Activated B cell treated with CpG ODN at 0.5 μM for 24 hours (primary cell): ENCODE measurements at regions not wholly inside any gene's neighbourhood (a gene's known extent, or its start where the extent isn't known, plus 50 kb on each side); places are given as distances from the start of the nearest gene placed in this dataset.
"Not testable (repeated sequence)": the region's sequence is repeated elsewhere in the genome, so short reads cannot be mapped to it uniquely, and the experiment has no call there.

Experiments used
- ATAC-seq: fragments of 200-7000 bp; cut with Tn5 transposase; one replicate; pipeline ENCODE4 v1.10.0; 2021; ENCODE audit warnings: low read depth, mild to moderate bottlenecking, moderate library complexity
- CTCF ChIA-PET: fragments of 350-600 bp; sonication (Branson Sonifier 250); formaldehyde crosslinking; loops from one replicate; lab custom pipeline; 2021; ENCODE audit warnings: antibody characterized with exemption; lab: Charles Lee
- POLR2A ChIA-PET: fragments of 350-600 bp; sonication (Branson Sonifier 250); formaldehyde crosslinking; loops from one replicate; lab custom pipeline; 2021; ENCODE audit warnings: antibody characterized with exemption; lab: Charles Lee
- DNase-seq: peaks from one replicate; pipeline ENCODE4 v3.0.0; 2022
- H3K27ac Mint-ChIP-seq: one replicate; pipeline ENCODE4 v1.8.0; 2020; ENCODE audit warnings: mixed read lengths
- H3K27me3 Mint-ChIP-seq: one replicate; pipeline ENCODE4 v1.8.0; 2021; ENCODE audit warnings: mixed read lengths
- H3K36me3 Mint-ChIP-seq: one replicate; pipeline ENCODE4 v1.8.0; 2021; ENCODE audit warnings: low read depth, mixed read lengths
- H3K4me1 Mint-ChIP-seq: one replicate; pipeline ENCODE4 v1.8.0; 2021; ENCODE audit warnings: mixed read lengths
- H3K4me3 Mint-ChIP-seq: one replicate; pipeline ENCODE4 v1.8.0; 2020; ENCODE audit warnings: mild to moderate bottlenecking, mixed read lengths
- H3K9me3 Mint-ChIP-seq: one replicate; pipeline ENCODE4 v1.8.0; 2020; ENCODE audit warnings: mixed read lengths
- CTCF ChIP-seq: fragments of 200-600 bp; IDR thresholded peaks from one replicate; pipeline ENCODE4 v1.8.0; 2022; ENCODE audit warnings: antibody characterized with exemption, mild to moderate bottlenecking
- intact Hi-C: fragments of 100-400 bp; cut with micrococcal nuclease; formaldehyde crosslinking; loops from one replicate; pipeline ENCODE4 v1.15.1; 2024

DNA sequence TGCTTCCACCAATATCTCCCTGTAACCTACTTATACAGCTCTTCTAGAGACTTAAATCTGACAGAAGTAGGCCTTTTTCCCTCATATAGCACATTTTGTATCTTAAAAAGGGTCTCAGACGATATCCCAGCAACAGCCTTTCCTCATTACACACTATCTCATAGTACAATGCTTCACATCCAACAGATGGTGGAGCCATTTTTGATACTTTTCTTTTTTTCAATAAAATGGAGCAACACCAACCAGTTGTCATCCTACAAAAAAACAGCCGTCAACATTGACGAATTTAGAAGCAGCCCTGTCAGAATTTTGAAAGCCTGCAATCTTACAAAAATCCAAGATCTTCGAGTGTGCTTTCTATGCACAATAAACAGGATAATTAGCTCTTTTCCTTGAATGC is 145.9 kb upstream of the NEBL start:
- TF ChIP-seq CTCF, result no peak
- Mint-ChIP-seq H3K4me1 (no peaks in the 10 kb centered on the region), H3K36me3 (no peaks in the 10 kb centered on the region), H3K9me3 (peaks cover 4% of the 10 kb centered on the region), H3K27ac (no peak overlapping the region), H3K4me3 (no peak overlapping the region), H3K27me3 (no peaks in the 10 kb centered on the region)
- DNase-seq, result no peak
- CTCF ChIA-PET, result no interaction called here
- ATAC-seq, result no peak
- intact Hi-C loops, result no loop called here
- POLR2A ChIA-PET, result no interaction called here

- no peaks in the 10 kb centered on the region for H3K4me1 Mint-ChIP-seq
- H3K27ac Mint-ChIP-seq, result no peak overlapping the region
- no peak for ATAC-seq
- ChIA-PET CTCF (no interaction called here), POLR2A (no interaction called here)
- no peak for TF ChIP-seq CTCF
- peaks cover 4% of the 10 kb centered on the region for H3K9me3 Mint-ChIP-seq
- no peaks in the 10 kb centered on the region for H3K27me3 Mint-ChIP-seq
- H3K36me3 Mint-ChIP-seq, result no peaks in the 10 kb centered on the region
- DNase-seq, result no peak
- H3K4me3 Mint-ChIP-seq, result no peak overlapping the region
- intact Hi-C loops, result no loop called here
Measured at GRCh38 chr10:21042536-21042935, 145.4 kb upstream of the NEBL start.

DNA sequence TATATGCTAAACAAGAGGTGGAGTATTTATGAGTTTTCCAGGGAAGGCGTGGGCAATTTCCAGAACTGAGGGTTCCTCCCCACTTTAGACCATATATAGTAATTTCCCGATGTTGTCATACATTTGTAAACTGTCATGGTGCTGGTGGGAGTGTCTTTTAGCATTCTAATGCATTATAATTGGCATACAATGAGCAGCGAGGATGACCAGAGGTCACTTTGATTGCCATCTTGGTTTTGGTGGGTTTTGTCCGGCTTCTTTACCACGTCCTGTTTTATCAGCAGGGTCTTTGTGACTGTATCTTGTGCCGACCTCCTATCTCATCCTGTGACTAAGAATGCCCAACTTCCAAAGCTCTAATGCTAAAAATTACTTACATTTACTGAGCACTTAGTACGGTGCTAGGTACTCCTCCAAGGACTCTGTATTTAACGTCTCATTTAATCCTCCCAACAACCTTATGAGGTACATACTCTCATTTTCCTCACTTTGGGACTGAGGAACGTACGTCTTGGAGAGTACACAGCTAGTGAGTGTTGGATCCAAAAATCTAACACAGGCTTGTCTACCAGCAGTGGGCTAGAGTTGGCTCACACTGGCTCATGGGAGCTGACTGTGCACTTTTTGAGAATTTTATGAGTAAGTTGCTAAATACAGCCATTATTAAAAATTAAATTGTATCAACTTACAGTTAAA is 144.8 kb upstream of the NEBL start:
- Mint-ChIP-seq H3K27me3 (no peaks in the 10 kb centered on the region), H3K4me3 (no peak overlapping the region), H3K9me3 (peaks cover 4% of the 10 kb centered on the region), H3K27ac (no peak overlapping the region), H3K36me3 (no peaks in the 10 kb centered on the region), H3K4me1 (no peaks in the 10 kb centered on the region)
- intact Hi-C loops, result no loop called here
- POLR2A ChIA-PET, result no interaction called here
- CTCF ChIA-PET, result no interaction called here
- TF ChIP-seq CTCF, result no peak
- DNase-seq, result no peak
- ATAC-seq, result no peak

DNA sequence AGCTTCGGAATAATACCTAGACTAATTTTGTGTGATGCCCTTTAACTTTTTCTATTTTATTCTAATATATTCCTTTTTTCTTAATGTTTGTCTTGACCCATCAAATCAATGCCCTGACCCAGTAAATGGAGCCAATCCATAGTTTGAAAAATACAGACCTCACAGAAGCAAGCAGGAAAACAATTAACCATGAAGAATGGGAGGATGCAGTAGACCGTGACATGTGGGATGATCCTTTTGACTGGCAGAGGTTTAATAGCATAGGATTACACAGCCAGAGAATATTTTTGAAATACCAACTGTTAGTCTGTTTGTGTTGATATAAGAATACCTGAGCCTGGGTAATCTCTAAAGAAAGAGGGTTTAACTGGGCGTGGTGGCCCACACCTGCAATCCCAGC is 142.6 kb upstream of the NEBL start:
- ATAC-seq (no peak), DNase-seq (no peak)
- POLR2A ChIA-PET, result no interaction called here
- intact Hi-C loops, result no loop called here
- TF ChIP-seq CTCF, result no peak
- H3K4me3 Mint-ChIP-seq, result no peak overlapping the region
- no peaks in the 10 kb centered on the region for H3K36me3 Mint-ChIP-seq
- H3K27me3 Mint-ChIP-seq, result no peaks in the 10 kb centered on the region
- no peaks in the 10 kb centered on the region for H3K4me1 Mint-ChIP-seq
- H3K27ac Mint-ChIP-seq, result no peak overlapping the region
- peaks cover 4% of the 10 kb centered on the region for H3K9me3 Mint-ChIP-seq
- CTCF ChIA-PET, result no interaction called here

DNA sequence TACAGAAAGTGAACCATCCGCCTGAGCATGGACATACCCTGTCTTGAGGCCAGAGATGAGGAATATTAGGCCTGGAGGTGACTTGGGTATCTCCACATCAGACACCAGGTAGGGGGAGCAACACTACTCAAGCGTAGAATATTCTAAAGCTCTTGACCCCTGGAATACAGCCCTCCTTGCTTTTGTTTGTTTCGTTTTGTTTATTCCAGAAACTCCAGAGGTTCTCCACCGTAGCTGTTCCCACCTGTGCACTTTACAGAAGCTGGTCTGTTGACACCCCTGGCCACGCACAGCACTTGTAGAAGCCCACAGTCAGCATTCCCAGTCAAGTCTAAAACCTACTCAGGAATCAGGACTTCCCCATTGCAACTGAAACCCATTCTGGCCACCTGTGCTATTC is 139.6 kb upstream of the NEBL start:
- ATAC-seq (no peak), DNase-seq (no peak)
- Mint-ChIP-seq H3K9me3 (peaks cover 4% of the 10 kb centered on the region), H3K27me3 (no peaks in the 10 kb centered on the region), H3K27ac (no peak overlapping the region), H3K4me3 (no peak overlapping the region), H3K4me1 (no peaks in the 10 kb centered on the region), H3K36me3 (no peaks in the 10 kb centered on the region)
- TF ChIP-seq CTCF, result no peak
- POLR2A ChIA-PET, result no interaction called here
- CTCF ChIA-PET, result no interaction called here
- intact Hi-C loops, result no loop called here

DNA sequence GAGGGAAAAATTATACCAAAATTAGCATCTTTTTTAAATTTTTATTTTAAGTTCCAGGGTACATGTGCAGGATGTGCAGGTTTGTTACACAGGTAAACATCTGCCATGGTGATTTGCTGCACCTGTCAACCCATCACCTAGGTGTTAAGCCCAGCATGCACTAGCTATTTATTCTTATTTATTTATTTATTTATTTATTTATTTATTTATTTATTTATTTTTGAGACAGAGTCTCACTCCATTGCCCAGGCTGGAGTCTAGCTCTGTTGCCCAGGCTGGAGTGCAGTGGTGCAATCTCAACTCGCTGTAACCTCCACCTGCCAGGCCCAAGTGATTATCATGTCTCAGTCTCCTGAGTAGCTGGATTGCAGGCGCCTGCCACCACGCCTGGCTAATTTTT is 137.7 kb upstream of the NEBL start:
- CTCF ChIA-PET, H3K9me3 Mint-ChIP-seq, intact Hi-C loops, ATAC-seq, H3K4me1 Mint-ChIP-seq, H3K36me3 Mint-ChIP-seq, H3K27me3 Mint-ChIP-seq, H3K27ac Mint-ChIP-seq, POLR2A ChIA-PET, H3K4me3 Mint-ChIP-seq, DNase-seq: not testable (repeated sequence)
